HFFc6 (cell line): ENCODE measurements at regions not wholly inside any gene's neighbourhood (a gene's known extent, or its start where the extent isn't known, plus 50 kb on each side); places are given as distances from the start of the nearest gene placed in this dataset.

ENCODE experiments used
- DNase-seq: peaks from one replicate; pipeline ENCODE4 v3.0.0-alpha.2; 2018
- H3K27ac Mint-ChIP-seq: 2 replicates; pipeline ENCODE4 v1.8.0; 2020; ENCODE audit warnings: mild to moderate bottlenecking, mixed read lengths
- H3K27me3 Mint-ChIP-seq: 2 replicates; pipeline ENCODE4 v1.8.0; 2021; ENCODE audit warnings: mild to moderate bottlenecking, moderate library complexity, mixed read lengths; ENCODE audit not compliant: insufficient read depth
- H3K36me3 Mint-ChIP-seq: 2 replicates; pipeline ENCODE4 v1.8.0; 2021; ENCODE audit warnings: low read depth, mixed read lengths
- H3K4me1 Mint-ChIP-seq: 2 replicates; pipeline ENCODE4 v1.8.0; 2020; ENCODE audit warnings: low read depth, mixed read lengths
- H3K4me3 Mint-ChIP-seq: 2 replicates; pipeline ENCODE4 v1.8.0; 2020; ENCODE audit warnings: mild to moderate bottlenecking, moderate library complexity, mixed read lengths
- H3K9me3 Mint-ChIP-seq: 2 replicates; pipeline ENCODE4 v1.8.0; 2020; ENCODE audit warnings: mild to moderate bottlenecking, mixed read lengths
- CTCF ChIP-seq: fragments of 200-600 bp; sonication (generic); IDR thresholded peaks from 2 replicates; pipeline ENCODE4 v1.5.0; 2021; ENCODE audit warnings: antibody characterized with exemption, mild to moderate bottlenecking

GRCh38 chr13:74017301-74018061, 116.7 kb downstream of the KLF12 start:
- no peak for TF ChIP-seq CTCF
- H3K27ac Mint-ChIP-seq = no peak overlapping the region
- DNase-seq = no peak
- H3K27me3 Mint-ChIP-seq = no peaks in the 10 kb centered on the region
- no peak overlapping the region for H3K4me3 Mint-ChIP-seq
- H3K9me3 Mint-ChIP-seq = no peaks in the 10 kb centered on the region
- peaks cover 21% of the 10 kb centered on the region for H3K36me3 Mint-ChIP-seq
- peaks cover 8% of the 10 kb centered on the region for H3K4me1 Mint-ChIP-seq

GRCh38 chr13:74015137-74015536, 119.1 kb downstream of the KLF12 start:
- TF ChIP-seq CTCF = peak; percentile 71
- Mint-ChIP-seq H3K4me1 (no peaks in the 10 kb centered on the region), H3K9me3 (no peaks in the 10 kb centered on the region), H3K27ac (no peak overlapping the region), H3K36me3 (peaks cover under 1% of the 10 kb centered on the region), H3K27me3 (no peaks in the 10 kb centered on the region), H3K4me3 (no peak overlapping the region)
- peak; percentile 4 for DNase-seq

GRCh38 chr13:74009100-74009668, 125.0 kb downstream of the KLF12 start:
- TF ChIP-seq CTCF = no peak
- no peak overlapping the region for H3K4me3 Mint-ChIP-seq
- H3K36me3 Mint-ChIP-seq = 0 out of 2 replicates have a peak, but pooled peaks cover 14% of the 10 kb centered on the region
- H3K27me3 Mint-ChIP-seq = no peaks in the 10 kb centered on the region
- peaks cover 20% of the 10 kb centered on the region for H3K4me1 Mint-ChIP-seq
- DNase-seq = no peak
- H3K9me3 Mint-ChIP-seq = no peaks in the 10 kb centered on the region
- H3K27ac Mint-ChIP-seq = no peak overlapping the region

- no peak for TF ChIP-seq CTCF
- peaks cover 30% of the 10 kb centered on the region for H3K4me1 Mint-ChIP-seq
- no peaks in the 10 kb centered on the region for H3K27me3 Mint-ChIP-seq
- DNase-seq = no peak
- H3K4me3 Mint-ChIP-seq = no peak overlapping the region
- 0 out of 2 replicates have a peak, but pooled peaks cover 14% of the 10 kb centered on the region for H3K36me3 Mint-ChIP-seq
- H3K27ac Mint-ChIP-seq = no peak overlapping the region
- no peaks in the 10 kb centered on the region for H3K9me3 Mint-ChIP-seq
Measured at GRCh38 chr13:74006666-74007065, 127.5 kb downstream of the KLF12 start.

GRCh38 chr13:74005320-74006157, 128.7 kb downstream of the KLF12 start:
- no peak for TF ChIP-seq CTCF
- H3K36me3 Mint-ChIP-seq = 0 out of 2 replicates have a peak, but pooled peaks cover 14% of the 10 kb centered on the region
- no peak for DNase-seq
- no peaks in the 10 kb centered on the region for H3K9me3 Mint-ChIP-seq
- peaks cover 30% of the 10 kb centered on the region for H3K4me1 Mint-ChIP-seq
- no peak overlapping the region for H3K27ac Mint-ChIP-seq
- no peaks in the 10 kb centered on the region for H3K27me3 Mint-ChIP-seq
- H3K4me3 Mint-ChIP-seq = no peak overlapping the region
